GM21447 (cell line): ENCODE measurements at regions not wholly inside any gene's neighbourhood (a gene's known extent, or its start where the extent isn't known, plus 50 kb on each side); places are given as distances from the start of the nearest gene placed in this dataset.
"Not testable (repeated sequence)": the region's sequence is repeated elsewhere in the genome, so short reads cannot be mapped to it uniquely, and the experiment has no call there.

Experiments
- ATAC-seq: cut with Tn5 transposase; IDR thresholded peaks from one replicate; pipeline ENCODE4 v1.9.1; 2021; ENCODE audit not compliant: unreplicated experiment

DNA sequence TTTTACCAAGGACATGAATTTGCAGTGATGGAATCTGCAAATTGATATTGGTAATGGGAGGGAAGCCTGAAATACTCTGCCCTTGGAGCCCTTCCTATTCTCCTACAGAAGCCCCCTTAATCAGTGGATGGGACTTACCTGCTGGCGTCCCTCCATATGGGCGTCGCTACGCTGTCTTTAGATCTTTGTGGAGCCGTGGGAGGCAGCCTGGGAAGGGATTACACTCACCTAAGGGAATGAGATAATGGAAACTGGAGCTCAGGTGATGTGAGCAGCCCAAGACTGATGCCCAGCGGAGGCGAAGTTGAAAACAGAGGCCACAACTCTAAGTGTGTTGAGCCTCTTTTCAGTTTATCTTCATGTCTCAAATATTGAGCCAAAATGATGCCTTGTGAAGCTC lies 306.6 kb downstream of the MYCN start:
- ATAC-seq: no peak

GRCh38 chr2:16246281-16246850 lies 306.0 kb downstream of the MYCN start:
- no peak for ATAC-seq

DNA sequence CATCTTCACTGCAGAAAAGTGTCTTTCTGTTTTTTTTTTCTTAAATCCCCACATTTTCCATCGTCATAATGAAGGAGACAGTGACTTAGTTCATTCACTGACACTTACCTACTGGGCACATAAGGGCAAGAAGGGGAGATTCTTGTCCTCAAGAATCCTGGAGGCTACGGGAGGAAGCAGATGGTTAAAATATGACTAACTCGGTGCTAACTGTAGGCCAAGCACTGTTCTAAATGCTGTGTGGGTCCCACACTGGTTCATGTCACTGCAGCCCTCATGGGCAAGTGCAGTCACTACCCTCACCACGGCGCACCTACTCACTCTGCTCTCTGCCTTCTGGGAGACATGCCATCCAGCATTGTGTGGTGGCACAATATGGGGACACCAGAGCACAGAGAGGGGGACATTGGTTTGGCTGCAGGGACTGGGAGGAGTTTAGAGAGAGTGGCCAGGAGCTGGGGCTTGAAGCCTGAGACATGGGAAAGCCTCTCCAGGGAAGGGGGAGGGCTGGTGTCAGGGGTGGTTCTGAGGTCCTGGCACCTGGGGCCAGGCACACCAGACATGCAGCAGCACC lies 305.2 kb downstream of the MYCN start:
- ATAC-seq: no peak

- no peak for ATAC-seq
These were observed 304.6 kb downstream of the MYCN start for GRCh38 chr2:16244966-16245320.

- no peak for ATAC-seq
These were observed 304.0 kb downstream of the MYCN start for GRCh38 chr2:16244153-16244965.

GRCh38 chr2:16243411-16243996 lies 303.2 kb downstream of the MYCN start:
- ATAC-seq: no peak

GRCh38 chr2:16242906-16243305 lies 302.6 kb downstream of the MYCN start:
- ATAC-seq: no peak

GRCh38 chr2:16241166-16242160 lies 301.1 kb downstream of the MYCN start:
- ATAC-seq: no peak

DNA sequence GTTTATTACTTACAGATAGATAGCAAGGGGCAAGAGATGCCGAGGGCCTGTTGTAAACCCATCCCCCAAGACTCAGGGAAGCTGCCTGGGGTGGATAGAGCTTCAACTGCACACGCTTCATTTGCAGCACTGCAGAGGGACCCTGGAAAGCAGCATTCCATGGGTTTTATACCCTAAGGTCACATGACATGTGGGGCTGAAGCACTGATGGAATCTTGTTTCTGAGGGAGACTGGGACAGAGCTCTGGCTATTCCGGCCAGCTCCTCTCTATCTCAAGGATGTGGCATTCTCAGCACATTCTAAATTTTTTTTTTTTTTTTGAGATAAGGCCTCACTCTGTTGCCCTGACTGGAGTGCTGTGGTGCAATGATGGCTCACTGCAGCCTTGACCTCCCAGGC lies 300.1 kb downstream of the MYCN start:
- ATAC-seq: no peak

GRCh38 chr2:16239296-16239850 lies 299.0 kb downstream of the MYCN start:
- no peak for ATAC-seq

- no peak for ATAC-seq
These were observed 298.4 kb downstream of the MYCN start for GRCh38 chr2:16238786-16239185.

DNA sequence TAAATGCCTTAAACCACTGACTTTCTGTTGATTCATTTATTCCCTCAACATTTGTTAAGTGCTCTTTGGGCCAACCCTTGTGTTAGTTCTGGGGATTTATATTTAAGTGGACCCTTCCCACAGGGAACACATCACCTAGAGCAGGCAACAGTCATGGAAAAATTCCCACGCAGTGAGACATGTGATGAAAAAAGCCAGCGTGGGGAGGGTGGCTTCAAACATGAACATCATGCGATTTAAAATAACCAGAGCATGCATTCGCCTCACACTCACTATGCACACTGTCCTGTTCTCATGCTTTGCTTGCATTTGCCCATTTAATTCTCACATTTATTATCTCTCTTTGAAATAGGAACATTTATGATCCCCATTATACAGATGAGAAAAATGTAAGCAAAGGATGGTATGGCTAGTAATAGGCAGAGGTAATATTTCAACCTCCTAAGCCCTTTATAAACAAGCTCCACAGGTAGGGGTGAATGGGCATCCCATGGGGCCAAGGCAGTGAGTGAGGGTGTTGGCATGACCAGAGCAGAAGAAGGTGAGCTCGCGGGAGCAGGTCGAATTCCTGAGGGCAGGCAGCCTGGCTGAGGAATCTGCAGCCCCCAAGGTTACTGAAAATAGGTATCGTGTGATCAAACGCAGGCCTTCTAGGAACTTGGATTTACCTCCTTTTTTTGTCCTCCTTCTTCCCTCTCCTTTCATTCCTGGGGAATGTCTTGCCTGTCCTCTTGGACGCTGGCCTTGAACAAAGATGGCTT lies 297.8 kb downstream of the MYCN start:
- no peak for ATAC-seq

GRCh38 chr2:16235747-16236146 lies 295.4 kb downstream of the MYCN start:
- no peak for ATAC-seq

DNA sequence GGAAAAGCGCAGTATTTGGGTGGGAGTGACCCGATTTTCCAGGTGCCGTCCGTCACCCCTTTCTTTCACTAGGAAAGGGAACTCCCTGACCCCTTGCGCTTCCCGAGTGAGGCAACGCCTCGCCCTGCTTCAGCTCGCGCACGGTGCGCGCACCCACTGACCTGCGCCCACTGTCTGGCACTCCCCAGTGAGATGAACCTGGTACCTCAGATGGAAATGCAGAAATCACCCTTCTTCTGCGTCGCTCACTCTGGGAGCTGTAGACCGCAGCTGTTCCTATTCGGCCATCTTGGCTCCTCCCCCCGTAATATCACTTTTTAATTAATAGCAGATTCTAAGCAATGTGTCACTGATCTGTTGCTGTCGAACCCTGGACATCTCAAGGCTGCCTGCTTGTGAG lies 294.9 kb downstream of the MYCN start:
- not testable (repeated sequence) for ATAC-seq

DNA sequence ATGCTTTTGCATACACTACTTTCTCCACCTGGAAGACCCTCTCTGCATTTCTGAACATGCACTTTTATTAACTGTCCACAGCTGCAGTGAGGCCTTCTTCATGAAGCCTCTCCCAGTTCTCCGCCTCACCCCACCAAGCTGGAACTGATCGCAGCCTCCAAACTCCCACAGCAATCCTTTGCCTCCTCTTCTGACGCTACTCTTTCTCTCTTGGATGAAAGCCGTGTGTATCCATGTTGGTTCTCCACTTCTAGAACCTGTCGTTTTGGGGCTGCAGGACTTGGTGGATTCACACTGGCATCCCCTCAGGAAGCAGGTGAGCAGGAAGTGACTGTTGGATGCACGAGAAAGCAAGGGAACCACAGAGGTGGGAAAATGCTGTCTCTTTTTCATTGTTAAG lies 288.6 kb downstream of the MYCN start:
- ATAC-seq: no peak

GRCh38 chr2:16228471-16228870 lies 288.1 kb downstream of the MYCN start:
- ATAC-seq: no peak

GRCh38 chr2:16227811-16228462 lies 287.6 kb downstream of the MYCN start:
- no peak for ATAC-seq

- no peak for ATAC-seq
These were observed 286.8 kb downstream of the MYCN start for GRCh38 chr2:16226943-16227664.

- no peak for ATAC-seq
These were observed 286.0 kb downstream of the MYCN start for GRCh38 chr2:16226381-16226780.
